Epithelial cell of esophagus (primary cell): ENCODE measurements at regions not wholly inside any gene's neighbourhood (a gene's known extent, or its start where the extent isn't known, plus 50 kb on each side); places are given as distances from the start of the nearest gene placed in this dataset.

Source experiments
- DNase-seq: peaks from one replicate; pipeline ENCODE4 v3.0.0; 2010; ENCODE audit warnings: low read depth
- H3K4me3 ChIP-seq: 2 replicates; pipeline ENCODE4 v1.5.1; 2011; ENCODE audit warnings: mild to moderate bottlenecking, low read length, control low read depth
- TF ChIP-seq, protein P1 (sequence below): IDR thresholded peaks from 2 replicates; pipeline ENCODE4 v1.5.1; 2011; ENCODE audit warnings: low read depth, mild to moderate bottlenecking, low read length, control low read depth, inconsistent platforms; ENCODE audit not compliant: insufficient read depth; ENCODE audit errors: missing control alignments

DNA sequence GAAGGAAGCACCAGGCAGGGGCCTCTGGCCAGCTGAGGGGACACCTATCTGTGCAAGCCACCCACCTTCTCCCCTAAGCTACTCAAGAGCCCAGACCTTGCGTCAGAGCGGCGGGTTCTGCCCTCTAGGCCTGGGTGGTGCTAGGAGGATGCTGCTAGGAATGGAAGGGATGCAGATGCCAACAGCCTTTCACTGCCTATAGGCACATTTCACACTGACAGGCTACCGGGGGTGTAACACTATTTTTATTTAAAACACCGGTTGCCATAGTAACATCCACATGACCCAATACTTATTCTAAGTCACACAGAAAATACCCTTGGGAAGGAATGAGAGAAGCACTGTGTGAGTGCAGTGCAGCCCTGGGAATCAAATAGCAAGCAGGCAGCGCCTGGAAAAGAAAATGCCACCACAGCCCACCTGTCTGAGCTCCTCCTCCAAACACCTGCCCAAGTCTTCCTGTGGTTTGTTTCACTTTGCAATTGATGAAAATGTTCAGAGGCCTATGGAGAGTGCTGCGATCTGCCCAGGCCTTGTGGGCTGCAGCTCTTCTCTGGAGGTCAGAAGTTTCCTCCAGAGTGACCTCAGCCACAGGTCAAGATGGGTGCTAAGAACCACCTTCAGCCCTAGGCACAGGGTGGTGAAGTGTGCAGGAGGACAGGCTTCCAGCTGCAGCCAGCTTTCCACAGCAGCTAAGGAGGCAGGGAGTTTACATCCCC is 113.5 kb upstream of the TOPAZ1 start:
- TF ChIP-seq, protein P1, sequence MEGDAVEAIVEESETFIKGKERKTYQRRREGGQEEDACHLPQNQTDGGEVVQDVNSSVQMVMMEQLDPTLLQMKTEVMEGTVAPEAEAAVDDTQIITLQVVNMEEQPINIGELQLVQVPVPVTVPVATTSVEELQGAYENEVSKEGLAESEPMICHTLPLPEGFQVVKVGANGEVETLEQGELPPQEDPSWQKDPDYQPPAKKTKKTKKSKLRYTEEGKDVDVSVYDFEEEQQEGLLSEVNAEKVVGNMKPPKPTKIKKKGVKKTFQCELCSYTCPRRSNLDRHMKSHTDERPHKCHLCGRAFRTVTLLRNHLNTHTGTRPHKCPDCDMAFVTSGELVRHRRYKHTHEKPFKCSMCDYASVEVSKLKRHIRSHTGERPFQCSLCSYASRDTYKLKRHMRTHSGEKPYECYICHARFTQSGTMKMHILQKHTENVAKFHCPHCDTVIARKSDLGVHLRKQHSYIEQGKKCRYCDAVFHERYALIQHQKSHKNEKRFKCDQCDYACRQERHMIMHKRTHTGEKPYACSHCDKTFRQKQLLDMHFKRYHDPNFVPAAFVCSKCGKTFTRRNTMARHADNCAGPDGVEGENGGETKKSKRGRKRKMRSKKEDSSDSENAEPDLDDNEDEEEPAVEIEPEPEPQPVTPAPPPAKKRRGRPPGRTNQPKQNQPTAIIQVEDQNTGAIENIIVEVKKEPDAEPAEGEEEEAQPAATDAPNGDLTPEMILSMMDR = no peak

DNA sequence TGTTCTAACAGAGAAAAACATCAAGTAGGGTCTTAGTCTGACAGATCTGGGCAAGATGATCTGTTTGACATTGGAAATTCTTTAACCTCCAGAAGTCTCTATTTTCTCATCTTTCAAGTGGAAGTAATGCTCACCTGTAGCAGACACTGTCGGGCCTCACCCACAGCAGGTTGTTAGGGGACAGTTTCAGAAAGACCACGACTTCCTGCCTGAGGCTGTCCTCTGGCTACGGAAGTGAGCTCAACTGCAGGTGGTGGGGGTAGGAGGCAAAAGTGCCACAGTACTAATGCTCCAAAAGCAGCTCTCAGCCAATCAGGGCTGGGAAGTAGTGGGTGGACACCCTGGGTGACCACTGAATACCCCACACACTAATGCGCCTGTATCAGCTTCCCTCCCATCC is 111.4 kb upstream of the TOPAZ1 start:
- H3K4me3 ChIP-seq = no peak overlapping the region
- DNase-seq = no peak
- TF ChIP-seq, protein P1 = no peak

More for the DNA sequence above, 113.5 kb upstream of the TOPAZ1 start:
- H3K4me3 ChIP-seq = no peak overlapping the region
- no peak for DNase-seq

DNA sequence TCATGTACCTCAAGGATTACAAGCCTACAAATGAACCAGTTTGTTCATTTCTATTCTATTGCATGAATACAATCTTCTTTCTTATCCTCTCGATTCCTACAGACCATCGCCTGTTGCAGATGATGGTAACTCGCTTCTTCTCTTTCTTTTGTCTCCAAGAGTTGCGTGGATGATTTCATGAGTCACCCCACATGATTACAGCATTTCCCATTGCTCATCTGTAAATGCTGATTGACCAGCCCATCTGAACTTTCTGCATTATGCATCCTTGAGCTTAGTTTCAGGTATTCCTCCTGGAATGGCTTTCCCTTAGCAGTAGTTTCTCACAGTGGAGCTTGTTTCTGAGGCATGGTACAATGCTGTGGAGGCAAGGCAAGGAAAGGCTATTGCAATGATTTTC is 109.6 kb upstream of the TOPAZ1 start:
- peak; percentile 73 for DNase-seq
- TF ChIP-seq, protein P1 = no peak
- no peak overlapping the region for H3K4me3 ChIP-seq

DNA sequence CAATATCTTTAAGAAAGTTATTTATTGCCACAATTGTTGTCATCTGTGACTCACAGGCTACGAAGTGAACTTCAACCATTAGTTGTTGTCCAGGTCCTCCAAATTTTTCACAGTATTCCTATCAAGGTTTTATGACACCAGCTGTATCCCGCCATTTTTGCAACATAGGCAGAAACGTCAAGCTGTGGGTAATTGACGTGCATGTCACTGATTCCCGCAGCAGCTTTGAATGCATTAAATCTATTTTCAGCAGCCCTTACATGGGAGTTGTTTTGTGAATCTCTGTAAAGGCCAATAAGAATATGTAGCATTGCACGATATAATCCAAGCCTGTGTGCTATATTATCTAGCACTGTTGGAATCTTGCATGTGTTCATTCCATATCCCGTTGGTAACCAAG is 109.1 kb upstream of the TOPAZ1 start:
- TF ChIP-seq, protein P1 = no peak
- DNase-seq = no peak
- no peak overlapping the region for H3K4me3 ChIP-seq

DNA sequence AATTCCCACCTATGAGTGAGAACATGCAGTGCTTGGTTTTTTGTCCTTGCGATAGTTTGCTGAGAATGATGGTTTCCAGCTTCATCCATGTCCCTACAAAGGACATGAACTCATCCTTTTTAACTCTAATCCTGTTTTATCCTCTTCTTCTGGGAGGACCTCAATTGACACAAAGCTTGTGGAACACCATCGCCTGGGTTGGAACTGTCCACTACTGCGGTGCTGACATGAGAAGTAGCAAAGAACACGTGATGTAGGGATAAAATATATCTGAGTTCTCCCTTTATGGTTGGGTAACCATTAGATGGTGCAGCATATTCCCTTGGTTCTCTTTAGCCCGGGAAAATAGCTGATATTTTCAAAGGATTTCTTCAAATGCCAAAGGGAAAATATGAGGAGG is 105.3 kb upstream of the TOPAZ1 start:
- TF ChIP-seq, protein P1 = no peak
- peak; percentile 32 for DNase-seq

DNA sequence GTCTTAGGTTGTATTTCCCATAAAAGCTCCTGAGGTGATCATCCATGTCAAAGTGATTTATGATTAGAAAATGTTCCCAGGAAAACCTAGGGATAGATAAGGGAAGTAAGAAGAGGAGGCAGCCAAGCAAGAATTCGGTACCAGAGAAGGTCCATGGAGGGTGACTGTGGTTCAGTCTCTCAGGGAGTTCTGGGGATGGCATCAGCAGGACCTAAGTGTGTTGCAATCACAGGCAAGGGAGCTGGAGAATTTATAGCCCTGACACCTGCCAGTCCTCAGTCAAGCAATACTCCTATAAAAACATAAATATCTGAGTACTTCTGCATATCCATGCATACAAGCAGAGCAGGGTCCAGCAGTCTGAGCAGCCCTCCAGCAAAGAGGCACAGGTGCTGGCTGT is 95.6 kb upstream of the TOPAZ1 start:
- TF ChIP-seq, protein P1 = no peak
- no peak overlapping the region for H3K4me3 ChIP-seq
- no peak for DNase-seq

More for the DNA sequence above, 105.3 kb upstream of the TOPAZ1 start:
- H3K4me3 ChIP-seq = no peak overlapping the region
